GM12873 (cell line): ENCODE measurements at regions not wholly inside any gene's neighbourhood (a gene's known extent, or its start where the extent isn't known, plus 50 kb on each side); places are given as distances from the start of the nearest gene placed in this dataset.

ENCODE experiments used
- CTCF ChIP-seq: IDR thresholded peaks from 2 replicates; pipeline ENCODE4 v1.5.1; 2012; ENCODE audit warnings: low read depth, mild to moderate bottlenecking, moderate library complexity, low read length, control low read depth; ENCODE audit not compliant: insufficient read depth; ENCODE audit errors: missing control alignments

- no peak for TF ChIP-seq CTCF
Observed at GRCh38 chr9:103188781-103189350, 193.7 kb downstream of the CYLC2 start.

- no peak for TF ChIP-seq CTCF
Observed at GRCh38 chr9:103193992-103194391, 198.9 kb downstream of the CYLC2 start.

- no peak for TF ChIP-seq CTCF
Observed at GRCh38 chr9:103203172-103203571, 208.0 kb downstream of the CYLC2 start.

- TF ChIP-seq CTCF = no peak
Observed at GRCh38 chr9:103210607-103211006, 215.5 kb downstream of the CYLC2 start.

GRCh38 chr9:103215197-103215596, 220.1 kb downstream of the CYLC2 start:
- TF ChIP-seq CTCF = no peak

GRCh38 chr9:103225702-103226646, 230.8 kb downstream of the CYLC2 start:
- no peak for TF ChIP-seq CTCF

GRCh38 chr9:103226647-103227013, 231.5 kb downstream of the CYLC2 start:
- no peak for TF ChIP-seq CTCF
